Stimulated activated memory B cell treated with anti-CD40 and anti-IgM and Interleukin-4, amounts not matched to agents 10 μg/mL and 1 μg/mL and 100 μg/mL, for 72 hours (primary cell): ENCODE measurements at regions not wholly inside any gene's neighbourhood (a gene's known extent, or its start where the extent isn't known, plus 50 kb on each side); places are given as distances from the start of the nearest gene placed in this dataset.
A peak's percentile ranks its signal among the peaks of the same experiment; 100 is the strongest.

Experiments used
- ATAC-seq: fragments of 150-1000 bp; cut with Tn5 transposase; 2 replicates; pipeline ENCODE4 v1.10.0; 2021
- H3K27ac Mint-ChIP-seq: one replicate; pipeline ENCODE4 v1.8.0; 2022; ENCODE audit warnings: mild to moderate bottlenecking, mixed read lengths
- H3K27me3 Mint-ChIP-seq: one replicate; pipeline ENCODE4 v1.8.0; 2022; ENCODE audit warnings: mixed read lengths
- H3K36me3 Mint-ChIP-seq: one replicate; pipeline ENCODE4 v1.8.0; 2022; ENCODE audit warnings: mixed read lengths
- H3K4me1 Mint-ChIP-seq: one replicate; pipeline ENCODE4 v1.8.0; 2022; ENCODE audit warnings: mixed read lengths
- H3K4me3 Mint-ChIP-seq: one replicate; pipeline ENCODE4 v1.8.0; 2022; ENCODE audit warnings: mild to moderate bottlenecking, moderate library complexity, mixed read lengths
- H3K9me3 Mint-ChIP-seq: one replicate; pipeline ENCODE4 v1.8.0; 2022; ENCODE audit warnings: mixed read lengths

GRCh38 chr14:71474301-71475265 lies 457.6 kb upstream of the RGS6 start:
- ATAC-seq: no peak
- no peak overlapping the region for H3K4me3 Mint-ChIP-seq
- peaks cover 6% of the 10 kb centered on the region for H3K36me3 Mint-ChIP-seq
- H3K4me1 Mint-ChIP-seq: peaks cover 58% of the 10 kb centered on the region
- no peaks in the 10 kb centered on the region for H3K9me3 Mint-ChIP-seq
- no peaks in the 10 kb centered on the region for H3K27me3 Mint-ChIP-seq
- H3K27ac Mint-ChIP-seq: no peak overlapping the region

GRCh38 chr14:71475916-71476315 lies 456.3 kb upstream of the RGS6 start:
- no peaks in the 10 kb centered on the region for H3K9me3 Mint-ChIP-seq
- H3K36me3 Mint-ChIP-seq: peaks cover 6% of the 10 kb centered on the region
- H3K4me3 Mint-ChIP-seq: no peak overlapping the region
- peaks cover 54% of the 10 kb centered on the region for H3K4me1 Mint-ChIP-seq
- no peak for ATAC-seq
- no peaks in the 10 kb centered on the region for H3K27me3 Mint-ChIP-seq
- no peak overlapping the region for H3K27ac Mint-ChIP-seq

- H3K9me3 Mint-ChIP-seq: no peaks in the 10 kb centered on the region
- no peaks in the 10 kb centered on the region for H3K27me3 Mint-ChIP-seq
- no peak overlapping the region for H3K4me3 Mint-ChIP-seq
- peaks cover 38% of the 10 kb centered on the region for H3K4me1 Mint-ChIP-seq
- H3K27ac Mint-ChIP-seq: peak overlapping the region; percentile 20
- peaks cover 7% of the 10 kb centered on the region for H3K36me3 Mint-ChIP-seq
- ATAC-seq: peak; percentile 24
Measured at GRCh38 chr14:71478542-71478941, 453.7 kb upstream of the RGS6 start.

GRCh38 chr14:71481021-71481654 lies 451.1 kb upstream of the RGS6 start:
- ATAC-seq: no peak
- peaks cover 37% of the 10 kb centered on the region for H3K4me1 Mint-ChIP-seq
- H3K4me3 Mint-ChIP-seq: no peak overlapping the region
- no peaks in the 10 kb centered on the region for H3K9me3 Mint-ChIP-seq
- H3K27ac Mint-ChIP-seq: no peak overlapping the region
- no peaks in the 10 kb centered on the region for H3K27me3 Mint-ChIP-seq
- H3K36me3 Mint-ChIP-seq: peaks cover 20% of the 10 kb centered on the region

GRCh38 chr14:71482671-71483070 lies 449.6 kb upstream of the RGS6 start:
- Mint-ChIP-seq H3K4me3 (no peak overlapping the region), H3K4me1 (peaks cover 40% of the 10 kb centered on the region), H3K27me3 (no peaks in the 10 kb centered on the region), H3K36me3 (peaks cover 26% of the 10 kb centered on the region), H3K9me3 (no peaks in the 10 kb centered on the region), H3K27ac (no peak overlapping the region)
- ATAC-seq: no peak

- ATAC-seq: no peak
- Mint-ChIP-seq H3K4me1 (peaks cover 37% of the 10 kb centered on the region), H3K9me3 (no peaks in the 10 kb centered on the region), H3K27ac (no peak overlapping the region), H3K36me3 (peaks cover 26% of the 10 kb centered on the region), H3K4me3 (no peak overlapping the region), H3K27me3 (no peaks in the 10 kb centered on the region)
Measured at GRCh38 chr14:71483154-71483553, 449.1 kb upstream of the RGS6 start.

GRCh38 chr14:71485833-71486232 lies 446.4 kb upstream of the RGS6 start:
- Mint-ChIP-seq H3K9me3 (no peaks in the 10 kb centered on the region), H3K4me3 (no peak overlapping the region), H3K4me1 (peaks cover 26% of the 10 kb centered on the region), H3K27me3 (no peaks in the 10 kb centered on the region), H3K36me3 (peaks cover 37% of the 10 kb centered on the region), H3K27ac (peak overlapping the region; percentile 19)
- no peak for ATAC-seq

- H3K4me1 Mint-ChIP-seq: peaks cover 26% of the 10 kb centered on the region
- H3K4me3 Mint-ChIP-seq: no peak overlapping the region
- H3K36me3 Mint-ChIP-seq: peaks cover 37% of the 10 kb centered on the region
- ATAC-seq: no peak
- peak overlapping the region; percentile 19 for H3K27ac Mint-ChIP-seq
- H3K9me3 Mint-ChIP-seq: no peaks in the 10 kb centered on the region
- H3K27me3 Mint-ChIP-seq: no peaks in the 10 kb centered on the region
Measured at GRCh38 chr14:71486279-71486678, 445.9 kb upstream of the RGS6 start.

GRCh38 chr14:71487449-71487848 lies 444.8 kb upstream of the RGS6 start:
- Mint-ChIP-seq H3K27me3 (no peaks in the 10 kb centered on the region), H3K36me3 (peaks cover 37% of the 10 kb centered on the region), H3K4me1 (peaks cover 26% of the 10 kb centered on the region), H3K4me3 (no peak overlapping the region), H3K27ac (no peak overlapping the region), H3K9me3 (no peaks in the 10 kb centered on the region)
- peak; percentile 47 for ATAC-seq

- Mint-ChIP-seq H3K4me1 (peaks cover 26% of the 10 kb centered on the region), H3K9me3 (no peaks in the 10 kb centered on the region), H3K27ac (no peak overlapping the region), H3K4me3 (no peak overlapping the region), H3K36me3 (peaks cover 37% of the 10 kb centered on the region), H3K27me3 (no peaks in the 10 kb centered on the region)
- no peak for ATAC-seq
Measured at GRCh38 chr14:71487941-71488340, 444.3 kb upstream of the RGS6 start.

- Mint-ChIP-seq H3K27me3 (no peaks in the 10 kb centered on the region), H3K9me3 (no peaks in the 10 kb centered on the region), H3K4me3 (no peak overlapping the region), H3K27ac (no peak overlapping the region), H3K36me3 (peaks cover 33% of the 10 kb centered on the region), H3K4me1 (peaks cover 22% of the 10 kb centered on the region)
- no peak for ATAC-seq
Measured at GRCh38 chr14:71488703-71489191, 443.5 kb upstream of the RGS6 start.

GRCh38 chr14:71489742-71490141 lies 442.5 kb upstream of the RGS6 start:
- H3K9me3 Mint-ChIP-seq: no peaks in the 10 kb centered on the region
- peaks cover 19% of the 10 kb centered on the region for H3K4me1 Mint-ChIP-seq
- H3K4me3 Mint-ChIP-seq: no peak overlapping the region
- H3K27ac Mint-ChIP-seq: no peak overlapping the region
- H3K36me3 Mint-ChIP-seq: peaks cover 30% of the 10 kb centered on the region
- ATAC-seq: no peak
- H3K27me3 Mint-ChIP-seq: no peaks in the 10 kb centered on the region

- no peak for ATAC-seq
- Mint-ChIP-seq H3K4me3 (no peak overlapping the region), H3K9me3 (peaks cover 4% of the 10 kb centered on the region), H3K4me1 (peaks cover 17% of the 10 kb centered on the region), H3K36me3 (peaks cover 25% of the 10 kb centered on the region), H3K27me3 (no peaks in the 10 kb centered on the region), H3K27ac (no peak overlapping the region)
Measured at GRCh38 chr14:71491931-71492330, 440.3 kb upstream of the RGS6 start.

- Mint-ChIP-seq H3K9me3 (peaks cover 4% of the 10 kb centered on the region), H3K36me3 (peaks cover 20% of the 10 kb centered on the region), H3K4me1 (peaks cover 17% of the 10 kb centered on the region), H3K27me3 (no peaks in the 10 kb centered on the region), H3K27ac (no peak overlapping the region), H3K4me3 (no peak overlapping the region)
- ATAC-seq: no peak
Measured at GRCh38 chr14:71492346-71492745, 439.9 kb upstream of the RGS6 start.

GRCh38 chr14:71497645-71498086 lies 434.6 kb upstream of the RGS6 start:
- no peak overlapping the region for H3K4me3 Mint-ChIP-seq
- ATAC-seq: peak; percentile 88
- H3K36me3 Mint-ChIP-seq: peaks cover 6% of the 10 kb centered on the region
- peaks cover 4% of the 10 kb centered on the region for H3K9me3 Mint-ChIP-seq
- H3K27ac Mint-ChIP-seq: peak overlapping the region; percentile 73
- H3K4me1 Mint-ChIP-seq: peaks cover 27% of the 10 kb centered on the region
- no peaks in the 10 kb centered on the region for H3K27me3 Mint-ChIP-seq
